ENCODE measurements at regions not wholly inside any gene's neighbourhood (a gene's known extent, or its start where the extent isn't known, plus 50 kb on each side); places are given as distances from the start of the nearest gene placed in this dataset.

DNA sequence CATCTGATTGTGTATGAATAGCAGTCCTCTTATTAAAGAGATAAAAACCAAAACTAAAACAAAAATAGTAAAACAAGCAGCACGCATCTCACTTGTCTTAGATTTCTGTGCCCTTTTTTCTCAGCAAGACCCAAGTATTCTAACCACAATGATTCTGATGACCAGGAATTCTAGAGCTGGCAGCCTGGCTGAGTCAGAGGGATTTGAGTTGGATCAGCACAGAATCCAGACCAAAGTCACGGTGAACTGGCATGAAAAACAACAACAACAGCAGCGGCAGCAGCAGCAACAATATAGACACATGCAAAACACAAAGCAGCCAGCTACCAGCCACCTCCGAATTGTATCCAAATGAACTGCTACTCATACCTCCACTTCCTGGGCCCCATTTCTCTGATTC, 360.5 kb downstream of the KCNRG start:
- TF ChIP-seq, protein P1, sequence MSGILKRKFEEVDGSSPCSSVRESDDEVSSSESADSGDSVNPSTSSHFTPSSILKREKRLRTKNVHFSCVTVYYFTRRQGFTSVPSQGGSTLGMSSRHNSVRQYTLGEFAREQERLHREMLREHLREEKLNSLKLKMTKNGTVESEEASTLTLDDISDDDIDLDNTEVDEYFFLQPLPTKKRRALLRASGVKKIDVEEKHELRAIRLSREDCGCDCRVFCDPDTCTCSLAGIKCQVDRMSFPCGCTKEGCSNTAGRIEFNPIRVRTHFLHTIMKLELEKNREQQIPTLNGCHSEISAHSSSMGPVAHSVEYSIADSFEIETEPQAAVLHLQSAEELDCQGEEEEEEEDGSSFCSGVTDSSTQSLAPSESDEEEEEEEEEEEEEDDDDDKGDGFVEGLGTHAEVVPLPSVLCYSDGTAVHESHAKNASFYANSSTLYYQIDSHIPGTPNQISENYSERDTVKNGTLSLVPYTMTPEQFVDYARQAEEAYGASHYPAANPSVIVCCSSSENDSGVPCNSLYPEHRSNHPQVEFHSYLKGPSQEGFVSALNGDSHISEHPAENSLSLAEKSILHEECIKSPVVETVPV (CRISPR knock-in tag; IDR thresholded peaks at IDR 0.05): no peak
- TF ChIP-seq BACH2 (CRISPR knock-in tag; IDR thresholded peaks at IDR 0.05; ENCODE audit: borderline replicate concordance) (no peak), ZC3H10 (CRISPR knock-in tag; IDR thresholded peaks at IDR 0.05) (no peak), SNAI2 (CRISPR knock-in tag; IDR thresholded peaks at IDR 0.05) (no peak)
- peak; percentile 78 for ATAC-seq

DNA sequence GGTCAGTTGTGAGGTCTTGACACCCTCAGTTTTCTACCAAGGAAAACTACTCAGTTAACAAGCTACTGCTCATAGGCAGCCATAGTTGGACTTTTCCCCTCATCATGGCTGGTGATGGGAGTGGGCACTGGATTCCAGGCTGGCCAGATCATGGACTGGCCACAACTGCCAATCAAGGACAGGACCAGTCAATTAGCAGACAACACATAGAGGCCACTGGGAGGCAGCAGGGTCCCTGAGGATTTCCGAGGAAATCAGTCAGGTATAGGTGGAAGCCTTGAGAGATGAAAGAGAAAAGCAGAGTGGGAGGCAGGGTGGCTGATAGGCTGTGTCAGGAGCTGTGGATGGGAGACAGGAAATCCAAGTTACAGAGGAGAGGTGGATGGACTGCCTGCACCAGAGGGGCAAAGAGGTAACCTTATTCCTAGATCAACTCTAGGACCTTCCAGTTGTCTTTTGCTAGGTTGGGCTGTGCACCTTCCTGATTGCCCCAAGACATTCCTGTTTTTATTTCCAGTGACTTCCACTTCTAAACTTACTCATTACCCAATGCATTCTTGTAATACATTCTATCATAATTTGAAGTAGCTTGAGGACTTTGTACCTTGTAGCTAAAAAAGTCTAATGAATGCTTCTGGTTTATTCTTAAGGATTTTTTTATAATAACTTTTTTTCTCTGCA, 361.8 kb downstream of the KCNRG start:
- peak; percentile 21; the same call in 1 of the 3 replicates for ATAC-seq
- TF ChIP-seq, protein P2, sequence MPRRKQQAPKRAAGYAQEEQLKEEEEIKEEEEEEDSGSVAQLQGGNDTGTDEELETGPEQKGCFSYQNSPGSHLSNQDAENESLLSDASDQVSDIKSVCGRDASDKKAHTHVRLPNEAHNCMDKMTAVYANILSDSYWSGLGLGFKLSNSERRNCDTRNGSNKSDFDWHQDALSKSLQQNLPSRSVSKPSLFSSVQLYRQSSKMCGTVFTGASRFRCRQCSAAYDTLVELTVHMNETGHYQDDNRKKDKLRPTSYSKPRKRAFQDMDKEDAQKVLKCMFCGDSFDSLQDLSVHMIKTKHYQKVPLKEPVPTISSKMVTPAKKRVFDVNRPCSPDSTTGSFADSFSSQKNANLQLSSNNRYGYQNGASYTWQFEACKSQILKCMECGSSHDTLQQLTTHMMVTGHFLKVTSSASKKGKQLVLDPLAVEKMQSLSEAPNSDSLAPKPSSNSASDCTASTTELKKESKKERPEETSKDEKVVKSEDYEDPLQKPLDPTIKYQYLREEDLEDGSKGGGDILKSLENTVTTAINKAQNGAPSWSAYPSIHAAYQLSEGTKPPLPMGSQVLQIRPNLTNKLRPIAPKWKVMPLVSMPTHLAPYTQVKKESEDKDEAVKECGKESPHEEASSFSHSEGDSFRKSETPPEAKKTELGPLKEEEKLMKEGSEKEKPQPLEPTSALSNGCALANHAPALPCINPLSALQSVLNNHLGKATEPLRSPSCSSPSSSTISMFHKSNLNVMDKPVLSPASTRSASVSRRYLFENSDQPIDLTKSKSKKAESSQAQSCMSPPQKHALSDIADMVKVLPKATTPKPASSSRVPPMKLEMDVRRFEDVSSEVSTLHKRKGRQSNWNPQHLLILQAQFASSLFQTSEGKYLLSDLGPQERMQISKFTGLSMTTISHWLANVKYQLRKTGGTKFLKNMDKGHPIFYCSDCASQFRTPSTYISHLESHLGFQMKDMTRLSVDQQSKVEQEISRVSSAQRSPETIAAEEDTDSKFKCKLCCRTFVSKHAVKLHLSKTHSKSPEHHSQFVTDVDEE (CRISPR knock-in tag; IDR thresholded peaks at IDR 0.05): no peak
- TF ChIP-seq, protein P3, sequence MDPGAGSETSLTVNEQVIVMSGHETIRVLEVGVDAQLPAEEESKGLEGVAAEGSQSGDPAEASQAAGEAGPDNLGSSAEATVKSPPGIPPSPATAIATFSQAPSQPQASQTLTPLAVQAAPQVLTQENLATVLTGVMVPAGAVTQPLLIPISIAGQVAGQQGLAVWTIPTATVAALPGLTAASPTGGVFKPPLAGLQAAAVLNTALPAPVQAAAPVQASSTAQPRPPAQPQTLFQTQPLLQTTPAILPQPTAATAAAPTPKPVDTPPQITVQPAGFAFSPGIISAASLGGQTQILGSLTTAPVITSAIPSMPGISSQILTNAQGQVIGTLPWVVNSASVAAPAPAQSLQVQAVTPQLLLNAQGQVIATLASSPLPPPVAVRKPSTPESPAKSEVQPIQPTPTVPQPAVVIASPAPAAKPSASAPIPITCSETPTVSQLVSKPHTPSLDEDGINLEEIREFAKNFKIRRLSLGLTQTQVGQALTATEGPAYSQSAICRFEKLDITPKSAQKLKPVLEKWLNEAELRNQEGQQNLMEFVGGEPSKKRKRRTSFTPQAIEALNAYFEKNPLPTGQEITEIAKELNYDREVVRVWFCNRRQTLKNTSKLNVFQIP (CRISPR knock-in tag; IDR thresholded peaks at IDR 0.05; ENCODE audit: borderline replicate concordance, low read depth): no peak

DNA sequence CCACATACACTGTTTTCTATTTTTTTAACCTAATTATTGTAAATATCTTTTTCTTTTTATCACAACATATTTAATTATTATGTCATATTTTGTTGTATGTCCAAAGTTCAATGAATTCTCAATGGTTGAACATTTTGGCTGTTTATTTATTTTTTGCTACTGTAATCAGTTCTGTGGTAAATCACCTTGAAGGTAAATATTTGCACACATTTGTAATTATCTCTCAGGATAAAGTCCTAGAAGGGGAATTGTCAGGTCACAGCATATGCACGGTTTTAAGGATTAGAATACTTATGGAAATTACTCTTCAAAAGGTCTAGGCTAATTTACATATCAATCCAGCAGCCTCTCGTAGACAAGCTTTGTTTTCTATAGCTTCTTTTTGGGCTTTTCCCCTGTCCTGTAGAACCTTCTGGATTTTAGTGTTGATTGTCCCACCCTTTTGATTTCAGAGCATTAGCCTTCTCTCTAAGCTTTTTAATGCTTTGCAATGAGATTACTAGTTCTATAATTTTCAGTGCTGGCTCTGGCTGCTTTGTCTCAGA, 362.6 kb downstream of the KCNRG start:
- no peak for ATAC-seq
- TF ChIP-seq ESRRG (CRISPR knock-in tag; IDR thresholded peaks at IDR 0.05): no peak
- no peak for TF ChIP-seq OSR1 (CRISPR knock-in tag; IDR thresholded peaks at IDR 0.05)
- no peak for TF ChIP-seq SNAI2 (CRISPR knock-in tag; IDR thresholded peaks at IDR 0.05)
- TF ChIP-seq, protein P3 (CRISPR knock-in tag; IDR thresholded peaks at IDR 0.05; ENCODE audit: borderline replicate concordance, low read depth): no peak
- TF ChIP-seq, protein P4, sequence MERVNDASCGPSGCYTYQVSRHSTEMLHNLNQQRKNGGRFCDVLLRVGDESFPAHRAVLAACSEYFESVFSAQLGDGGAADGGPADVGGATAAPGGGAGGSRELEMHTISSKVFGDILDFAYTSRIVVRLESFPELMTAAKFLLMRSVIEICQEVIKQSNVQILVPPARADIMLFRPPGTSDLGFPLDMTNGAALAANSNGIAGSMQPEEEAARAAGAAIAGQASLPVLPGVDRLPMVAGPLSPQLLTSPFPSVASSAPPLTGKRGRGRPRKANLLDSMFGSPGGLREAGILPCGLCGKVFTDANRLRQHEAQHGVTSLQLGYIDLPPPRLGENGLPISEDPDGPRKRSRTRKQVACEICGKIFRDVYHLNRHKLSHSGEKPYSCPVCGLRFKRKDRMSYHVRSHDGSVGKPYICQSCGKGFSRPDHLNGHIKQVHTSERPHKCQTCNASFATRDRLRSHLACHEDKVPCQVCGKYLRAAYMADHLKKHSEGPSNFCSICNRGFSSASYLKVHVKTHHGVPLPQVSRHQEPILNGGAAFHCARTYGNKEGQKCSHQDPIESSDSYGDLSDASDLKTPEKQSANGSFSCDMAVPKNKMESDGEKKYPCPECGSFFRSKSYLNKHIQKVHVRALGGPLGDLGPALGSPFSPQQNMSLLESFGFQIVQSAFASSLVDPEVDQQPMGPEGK (CRISPR knock-in tag; IDR thresholded peaks at IDR 0.05; ENCODE audit: borderline replicate concordance): no peak
- TF ChIP-seq BACH2 (CRISPR knock-in tag; IDR thresholded peaks at IDR 0.05; ENCODE audit: borderline replicate concordance): no peak
- no peak for TF ChIP-seq ZNF565 (CRISPR knock-in tag; conservative IDR thresholded peaks at IDR 0.05; ENCODE audit: low read depth)
- no peak for TF ChIP-seq ZFP3 (CRISPR knock-in tag; IDR thresholded peaks at IDR 0.05)

DNA sequence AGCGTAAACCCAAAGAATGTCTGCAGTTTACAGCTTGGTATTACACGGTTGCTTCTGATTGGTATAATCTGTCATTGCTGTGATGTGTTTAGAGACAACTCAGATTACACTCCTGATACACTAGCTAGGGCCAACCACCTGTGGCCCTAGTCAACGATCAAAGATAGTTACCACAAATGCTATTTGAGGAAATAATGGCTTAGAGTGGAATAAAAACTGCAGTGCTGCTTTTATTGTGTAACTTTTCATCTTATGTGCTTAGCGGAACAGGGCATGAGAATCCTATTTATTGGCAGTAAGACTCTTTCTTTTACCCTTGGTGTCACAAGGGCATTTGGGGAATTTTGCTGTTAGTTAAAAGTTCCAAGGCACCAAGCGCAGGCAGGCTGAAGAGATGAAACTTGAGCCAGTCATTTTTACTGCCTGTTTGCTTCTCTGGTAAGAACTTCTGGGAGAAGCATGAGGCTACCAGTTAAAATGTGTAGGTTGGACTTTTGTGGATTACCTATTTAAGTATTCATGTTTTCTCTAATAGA, 363.3 kb downstream of the KCNRG start:
- no peak for ATAC-seq

DNA sequence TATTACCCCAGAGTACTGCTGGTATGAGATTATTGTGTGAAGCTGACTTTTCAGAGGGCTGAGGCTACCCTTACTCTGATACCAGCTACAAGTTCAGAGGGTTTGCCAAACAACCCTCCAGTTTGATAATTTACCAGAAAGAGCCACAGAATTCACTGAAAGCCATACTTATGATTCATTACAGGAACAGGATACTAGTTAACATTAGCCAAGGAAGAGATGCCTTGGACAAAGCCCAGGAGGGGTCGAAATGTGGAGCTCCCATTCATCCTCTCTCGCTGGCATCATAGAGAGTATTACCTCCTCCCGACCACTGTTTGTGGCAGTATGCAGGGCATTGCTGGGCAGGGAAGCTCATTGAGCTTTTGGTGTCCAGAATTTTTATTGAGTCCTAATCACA, 364.3 kb downstream of the KCNRG start:
- no peak for ATAC-seq
- no peak for TF ChIP-seq PPARA (CRISPR knock-in tag; IDR thresholded peaks at IDR 0.05; ENCODE audit: borderline replicate concordance)
- no peak for TF ChIP-seq ZNF565 (CRISPR knock-in tag; conservative IDR thresholded peaks at IDR 0.05; ENCODE audit: low read depth)
- TF ChIP-seq ZNF70 (CRISPR knock-in tag; IDR thresholded peaks at IDR 0.05): no peak
- TF ChIP-seq, protein P4 (CRISPR knock-in tag; IDR thresholded peaks at IDR 0.05; ENCODE audit: borderline replicate concordance): no peak
- TF ChIP-seq, protein P3 (CRISPR knock-in tag; IDR thresholded peaks at IDR 0.05; ENCODE audit: borderline replicate concordance, low read depth): no peak
- TF ChIP-seq ARNTL (CRISPR knock-in tag; IDR thresholded peaks at IDR 0.05; ENCODE audit: borderline replicate concordance, low read depth): no peak
- TF ChIP-seq ESRRG (CRISPR knock-in tag; IDR thresholded peaks at IDR 0.05): no peak
- no peak for TF ChIP-seq SNAI2 (CRISPR knock-in tag; IDR thresholded peaks at IDR 0.05)
- TF ChIP-seq CSDC2 (CRISPR knock-in tag; IDR thresholded peaks at IDR 0.05): no peak
- TF ChIP-seq, protein P5, sequence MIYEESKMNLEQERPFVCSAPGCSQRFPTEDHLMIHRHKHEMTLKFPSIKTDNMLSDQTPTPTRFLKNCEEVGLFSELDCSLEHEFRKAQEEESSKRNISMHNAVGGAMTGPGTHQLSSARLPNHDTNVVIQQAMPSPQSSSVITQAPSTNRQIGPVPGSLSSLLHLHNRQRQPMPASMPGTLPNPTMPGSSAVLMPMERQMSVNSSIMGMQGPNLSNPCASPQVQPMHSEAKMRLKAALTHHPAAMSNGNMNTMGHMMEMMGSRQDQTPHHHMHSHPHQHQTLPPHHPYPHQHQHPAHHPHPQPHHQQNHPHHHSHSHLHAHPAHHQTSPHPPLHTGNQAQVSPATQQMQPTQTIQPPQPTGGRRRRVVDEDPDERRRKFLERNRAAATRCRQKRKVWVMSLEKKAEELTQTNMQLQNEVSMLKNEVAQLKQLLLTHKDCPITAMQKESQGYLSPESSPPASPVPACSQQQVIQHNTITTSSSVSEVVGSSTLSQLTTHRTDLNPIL (CRISPR knock-in tag; IDR thresholded peaks at IDR 0.05; ENCODE audit: low read depth): no peak

More for the DNA sequence above, 363.3 kb downstream of the KCNRG start:
- TF ChIP-seq TCF4 (CRISPR knock-in tag; IDR thresholded peaks at IDR 0.05; ENCODE audit: borderline replicate concordance): no peak

Data from SK-N-SH treated with all-trans-retinoic acid at 6 μM for 48 hours (cell line).